ENCODE measurements at regions not wholly inside any gene's neighbourhood (a gene's known extent, or its start where the extent isn't known, plus 50 kb on each side); places are given as distances from the start of the nearest gene placed in this dataset.

GRCh38 chr12:29869946-29870345 is 86.2 kb upstream of the TMTC1 start:
- Histone ChIP-seq H3K27ac (no peak overlapping the region), H3K4me1 (no peaks in the 10 kb centered on the region), H3K36me3 (no peaks in the 10 kb centered on the region), H3K4me3 (no peak overlapping the region), H3K9me3 (no peaks in the 10 kb centered on the region), H3K27me3 (no peaks in the 10 kb centered on the region)
- DNase-seq (no peak), ATAC-seq (no peak), FAIRE-seq (no peak)
- no peak for TF ChIP-seq CTCF (IDR thresholded peaks at IDR 0.05)
- intact Hi-C loops (cut with DNase I): loop anchor here in 1 of 3 donors (10.0 kb wide), 1 partner anchor 175 kb away; no protein-coding TSS in a partner anchor
- WGBS, 2 donors: 22 to 31% methylated on average over 1 of the region's 1 CpG

DNA sequence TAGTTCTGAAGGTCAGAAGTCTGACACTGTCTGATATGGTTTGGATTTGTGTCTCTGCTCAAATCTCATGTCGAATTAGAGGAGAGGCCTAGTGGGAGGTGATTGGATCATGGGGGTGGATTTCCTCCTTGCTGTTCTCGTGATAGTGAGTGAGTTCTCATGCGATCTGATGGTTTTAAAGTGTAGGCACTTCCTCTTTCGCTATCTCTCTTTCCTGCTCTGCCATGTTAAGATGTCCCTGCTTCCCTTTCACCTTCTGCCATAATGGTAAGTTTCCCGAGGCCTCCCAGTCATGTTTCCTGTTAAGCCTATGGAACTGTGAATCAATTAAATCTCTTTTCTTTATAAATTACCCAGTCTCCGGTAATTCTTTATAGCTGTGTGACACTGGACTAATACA is 84.1 kb upstream of the TMTC1 start:
- H3K4me1 ChIP-seq: no peaks in the 10 kb centered on the region
- no peak overlapping the region for H3K4me3 ChIP-seq
- H3K9me3 ChIP-seq: no peaks in the 10 kb centered on the region
- H3K27ac ChIP-seq: no peak overlapping the region
- intact Hi-C loops (cut with DNase I): no loop called here
- WGBS, 2 donors: 66 to 67% methylated on average over 6 of the region's 6 CpGs
- TF ChIP-seq CTCF (IDR thresholded peaks at IDR 0.05): no peak
- H3K27me3 ChIP-seq: no peaks in the 10 kb centered on the region
- DNase-seq (no peak), ATAC-seq (no peak), FAIRE-seq (no peak)
- H3K36me3 ChIP-seq: no peaks in the 10 kb centered on the region

DNA sequence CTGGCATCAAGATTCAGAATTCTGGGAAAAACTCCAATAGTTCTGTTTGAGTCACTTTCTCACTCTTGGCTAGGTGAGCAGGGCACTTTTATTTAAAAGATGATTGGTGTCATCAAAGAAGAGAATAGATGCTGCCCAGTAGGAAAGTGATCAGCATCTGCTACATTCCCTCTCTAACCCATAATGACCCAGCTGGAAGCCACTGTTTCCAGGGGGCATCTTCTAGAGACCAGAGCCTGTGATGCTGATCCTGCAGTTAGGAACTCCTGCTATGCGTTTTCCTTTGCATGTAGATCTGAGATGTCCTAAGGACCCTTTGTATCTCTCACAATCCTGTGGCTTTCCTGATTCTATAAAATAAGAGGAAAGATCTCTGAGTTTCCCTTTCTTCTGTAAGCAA is 79.9 kb upstream of the TMTC1 start:
- intact Hi-C loops (cut with DNase I): no loop called here
- no peak for TF ChIP-seq CTCF (IDR thresholded peaks at IDR 0.05)
- no peak overlapping the region for H3K4me3 ChIP-seq
- H3K36me3 ChIP-seq: no peaks in the 10 kb centered on the region
- H3K9me3 ChIP-seq: no peaks in the 10 kb centered on the region
- no peak for FAIRE-seq
- no peak for ATAC-seq
- H3K27ac ChIP-seq: no peak overlapping the region
- DNase-seq: no peak
- no peaks in the 10 kb centered on the region for H3K27me3 ChIP-seq
- 25 to 36% methylated on average over 1 of the region's 1 CpG for WGBS, 2 donors
- no peaks in the 10 kb centered on the region for H3K4me1 ChIP-seq

DNA sequence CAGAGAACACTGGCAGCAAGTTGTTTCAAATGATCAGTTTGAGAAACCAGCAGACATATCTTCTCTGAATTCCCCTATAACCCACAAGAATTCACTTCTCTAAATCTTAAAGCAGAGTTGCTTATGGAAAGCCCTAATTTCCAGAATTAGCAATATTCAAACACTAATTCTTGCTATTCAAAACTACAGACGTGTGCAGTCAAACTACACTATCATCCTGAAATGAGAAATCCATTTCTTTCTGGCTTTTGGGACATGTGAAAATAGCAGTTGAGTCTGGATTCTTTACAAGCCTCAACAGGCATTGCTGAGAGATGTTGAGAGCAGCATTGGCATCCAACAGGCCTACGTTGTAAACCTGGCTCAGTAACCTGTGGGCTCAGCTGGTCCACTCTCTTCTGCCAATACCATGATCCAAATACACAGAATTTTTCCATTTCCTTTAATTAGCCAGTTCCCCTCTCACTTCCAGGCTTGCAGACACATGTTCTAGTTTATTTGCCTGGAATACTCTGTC is 74.6 kb upstream of the TMTC1 start:
- Histone ChIP-seq H3K36me3 (no peaks in the 10 kb centered on the region), H3K27me3 (no peaks in the 10 kb centered on the region), H3K27ac (no peak overlapping the region), H3K4me1 (no peaks in the 10 kb centered on the region), H3K4me3 (no peak overlapping the region), H3K9me3 (no peaks in the 10 kb centered on the region)
- no peak for FAIRE-seq
- no peak for TF ChIP-seq CTCF (IDR thresholded peaks at IDR 0.05)
- ATAC-seq: no peak
- no peak for DNase-seq
- WGBS, 2 donors: 52 to 56% methylated on average over 2 of the region's 2 CpGs
- intact Hi-C loops (cut with DNase I): no loop called here

GRCh38 chr12:29847246-29847645 is 63.5 kb upstream of the TMTC1 start:
- Histone ChIP-seq H3K4me3 (no peak overlapping the region), H3K27ac (no peak overlapping the region), H3K27me3 (no peaks in the 10 kb centered on the region), H3K36me3 (no peaks in the 10 kb centered on the region), H3K9me3 (no peaks in the 10 kb centered on the region), H3K4me1 (no peaks in the 10 kb centered on the region)
- no peak for TF ChIP-seq CTCF (IDR thresholded peaks at IDR 0.05)
- FAIRE-seq: no peak
- intact Hi-C loops (cut with DNase I): no loop called here
- 57 to 67% methylated on average over 2 of the region's 2 CpGs for WGBS, 2 donors
- no peak for DNase-seq
- no peak for ATAC-seq
